ENCODE measurements at regions not wholly inside any gene's neighbourhood (a gene's known extent, or its start where the extent isn't known, plus 50 kb on each side); places are given as distances from the start of the nearest gene placed in this dataset.
A peak's percentile ranks its signal among the peaks of the same experiment; 100 is the strongest.
"Not testable (repeated sequence)": the region's sequence is repeated elsewhere in the genome, so short reads cannot be mapped to it uniquely, and the experiment has no call there.

DNA sequence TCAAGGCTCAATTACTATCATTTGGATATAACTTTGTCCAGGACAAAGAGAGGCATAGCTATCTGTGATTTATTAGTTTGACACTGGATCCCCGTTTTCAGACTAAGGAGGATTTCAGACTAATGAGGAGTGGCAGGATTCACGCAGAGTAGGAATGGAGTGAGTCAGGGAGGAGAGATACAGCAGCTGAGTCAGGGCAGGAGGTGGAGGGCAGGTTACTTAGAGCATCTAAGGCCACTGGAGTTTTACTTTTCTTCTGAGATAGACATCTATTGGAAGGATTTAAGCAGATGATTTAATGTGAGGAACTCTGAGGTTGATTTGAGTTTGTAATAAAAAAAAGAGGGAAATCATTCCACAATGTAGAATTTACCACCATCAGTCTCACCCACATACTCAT lies 110.6 kb downstream of the RPIA start:
- not testable (repeated sequence) for DNase-seq

DNA sequence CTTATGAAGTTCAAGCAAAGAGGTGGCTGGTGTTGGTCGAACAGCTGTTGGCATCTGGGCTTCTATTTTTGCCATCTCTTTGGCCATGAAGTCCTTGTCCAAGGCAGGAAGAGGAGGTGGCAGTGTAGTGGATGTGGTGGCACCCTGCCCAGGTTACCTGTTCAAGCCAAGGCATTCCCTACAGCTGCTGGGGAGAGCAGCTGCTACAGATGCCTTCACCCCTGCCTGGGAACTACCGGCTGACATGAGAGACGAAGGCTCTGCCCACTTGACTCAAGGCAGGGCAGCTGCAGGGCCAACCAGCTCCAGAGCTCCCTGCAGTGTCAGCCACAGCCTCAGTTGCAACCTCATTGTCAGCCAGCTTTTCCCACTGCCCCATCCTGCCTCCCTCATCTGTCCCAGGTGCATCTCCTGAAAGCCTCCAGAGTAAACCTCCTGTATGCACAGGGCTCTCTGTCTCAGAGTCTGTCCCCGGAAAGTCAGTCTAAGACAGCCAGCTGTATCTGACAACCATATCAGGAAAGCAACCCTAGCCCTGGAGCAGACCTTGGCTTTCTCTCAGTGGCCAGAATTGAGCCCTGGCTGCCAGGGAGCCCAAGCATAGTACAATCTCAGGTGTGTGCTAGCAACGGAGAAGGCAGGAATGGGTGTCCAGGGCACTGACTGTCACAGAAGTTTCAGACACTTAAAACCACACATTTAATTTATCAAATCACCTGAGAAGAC lies 115.9 kb downstream of the RPIA start:
- DNase-seq = no peak

DNA sequence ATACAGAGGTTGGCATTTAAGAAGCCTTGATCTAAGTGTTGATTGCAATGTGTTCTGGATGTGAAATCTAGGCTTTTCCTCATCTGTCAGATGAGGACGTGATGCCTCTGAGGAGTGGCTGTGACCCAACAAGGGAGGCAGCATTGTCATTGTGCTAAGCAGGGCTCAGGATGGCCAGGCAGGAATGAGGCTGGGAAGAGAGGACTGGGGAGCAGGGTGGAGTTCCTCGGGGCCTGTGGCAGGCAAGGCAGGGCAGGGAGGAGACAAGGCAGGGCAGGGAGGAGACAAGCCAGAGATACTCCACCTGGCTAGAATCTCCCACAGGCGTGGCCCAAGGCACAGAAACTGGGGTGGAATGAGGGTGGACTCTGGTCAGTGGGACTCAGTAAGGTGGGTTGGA lies 116.6 kb downstream of the RPIA start:
- no peak for DNase-seq

DNA sequence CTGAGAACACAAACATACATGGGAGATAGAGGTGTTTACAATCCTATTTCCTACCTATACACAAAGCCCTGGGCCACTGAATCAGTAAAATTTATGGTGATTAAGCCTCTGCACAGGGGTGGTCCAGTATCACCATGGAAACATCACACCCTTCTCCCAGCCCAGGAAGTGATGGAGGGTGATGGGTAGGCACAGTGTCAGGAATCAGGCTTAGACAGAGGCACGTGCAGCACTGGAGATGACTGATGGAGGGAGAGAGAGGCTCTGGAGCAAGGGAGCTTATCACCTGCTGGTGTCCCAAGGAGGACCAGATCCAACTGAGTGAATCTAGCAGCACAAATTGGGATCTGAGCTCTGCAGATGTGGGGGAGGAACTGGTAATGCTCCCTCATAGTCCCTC lies 117.2 kb downstream of the RPIA start:
- DNase-seq = no peak

DNA sequence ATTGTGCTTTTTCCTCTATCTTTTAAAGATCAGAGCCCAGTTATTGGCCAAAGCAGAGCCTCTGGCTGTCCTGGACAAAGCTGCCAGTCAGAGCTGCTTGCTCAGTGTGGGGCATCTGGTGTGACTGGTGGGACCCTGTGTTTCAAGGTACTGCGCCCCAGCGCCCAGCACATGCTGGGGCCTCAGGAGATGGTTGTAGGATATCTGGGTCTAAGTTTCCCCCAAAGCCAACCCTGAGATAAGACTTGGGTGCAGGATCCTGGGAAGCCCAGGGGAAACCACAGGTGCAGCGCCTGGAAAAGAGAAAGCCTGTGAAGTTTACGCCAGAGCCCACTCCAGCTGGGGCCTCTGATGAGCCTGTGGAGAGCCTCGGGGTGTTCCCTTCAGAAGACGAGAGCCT lies 117.7 kb downstream of the RPIA start:
- DNase-seq = no peak

DNA sequence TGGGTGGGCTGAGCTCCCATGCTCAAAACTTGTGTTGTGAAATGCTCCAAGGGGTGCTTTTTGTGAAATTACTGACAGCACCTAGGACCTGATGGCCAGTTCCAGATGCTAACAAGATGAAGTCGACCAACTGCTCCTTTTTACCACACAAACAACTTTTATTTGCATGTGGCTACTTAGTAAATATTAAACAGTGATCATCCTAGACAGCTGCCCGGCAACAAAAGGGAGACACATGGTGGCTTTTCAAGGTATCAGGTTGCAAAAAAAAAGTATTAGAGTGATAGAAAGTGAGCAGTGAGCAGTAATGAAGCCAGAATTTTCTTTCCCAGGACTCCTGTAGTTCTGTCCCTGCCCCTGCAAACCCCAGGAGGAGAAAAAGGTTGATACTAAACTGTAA lies 118.5 kb downstream of the RPIA start:
- no peak for DNase-seq

DNA sequence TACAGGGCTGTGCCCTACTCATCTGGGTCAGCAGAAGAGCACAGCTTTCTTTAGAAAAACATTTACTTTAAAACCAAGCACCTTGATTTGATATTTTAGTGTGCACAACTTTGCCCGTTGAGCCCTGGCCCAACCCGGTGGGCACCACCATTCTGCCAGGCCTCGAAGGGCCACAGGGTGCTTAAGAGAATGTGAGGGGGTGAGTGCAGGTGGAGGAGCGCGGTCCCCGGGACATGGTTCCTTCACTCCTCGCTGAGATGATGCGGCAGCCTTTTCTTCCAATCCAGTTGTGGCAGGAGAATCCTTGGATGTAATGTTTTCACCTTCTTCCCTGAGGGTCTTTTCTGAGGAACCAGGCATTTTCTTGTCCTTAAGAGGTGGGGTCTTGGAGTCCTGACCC lies 119.0 kb downstream of the RPIA start:
- no peak for DNase-seq

DNA sequence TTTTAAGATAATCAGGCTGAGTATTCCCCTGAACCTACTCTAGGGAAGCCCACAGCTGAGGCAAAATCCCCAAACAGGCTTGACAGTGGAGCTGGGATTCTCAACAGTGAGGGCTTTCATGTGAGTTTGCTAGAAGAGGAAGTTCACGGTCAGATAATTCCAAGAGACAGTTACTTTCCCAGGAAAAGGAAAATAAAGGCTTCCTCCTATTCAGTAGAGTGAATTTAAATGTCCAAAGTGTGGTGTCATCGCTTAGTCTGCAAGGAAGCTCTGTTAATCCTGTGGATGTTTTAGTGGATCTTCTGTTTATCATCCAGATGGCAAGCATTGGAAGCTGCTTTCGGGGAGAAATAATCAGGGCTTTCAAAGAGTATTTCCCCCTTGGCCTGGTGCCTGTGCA lies 119.8 kb downstream of the RPIA start:
- DNase-seq = no peak

DNA sequence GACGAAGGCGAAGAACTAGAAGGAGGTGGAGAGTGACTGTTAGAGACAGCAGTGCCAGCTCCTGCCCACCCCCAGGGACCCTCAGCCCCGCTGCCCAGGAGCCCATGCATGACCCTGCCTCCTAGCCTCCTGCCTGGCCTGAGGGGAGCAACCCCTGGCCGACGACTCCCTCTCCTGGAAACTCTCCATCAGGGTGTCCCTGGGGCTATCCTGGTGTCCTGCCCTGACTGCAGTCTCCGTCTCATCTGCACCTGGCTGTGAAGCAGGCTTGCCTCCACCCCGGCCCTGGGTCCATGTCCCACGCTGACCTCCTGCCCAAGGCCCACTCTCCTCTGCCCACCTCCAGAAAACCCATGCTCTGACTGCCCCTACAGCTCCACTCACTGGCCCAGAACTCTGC lies 120.2 kb downstream of the RPIA start:
- no peak for DNase-seq

DNA sequence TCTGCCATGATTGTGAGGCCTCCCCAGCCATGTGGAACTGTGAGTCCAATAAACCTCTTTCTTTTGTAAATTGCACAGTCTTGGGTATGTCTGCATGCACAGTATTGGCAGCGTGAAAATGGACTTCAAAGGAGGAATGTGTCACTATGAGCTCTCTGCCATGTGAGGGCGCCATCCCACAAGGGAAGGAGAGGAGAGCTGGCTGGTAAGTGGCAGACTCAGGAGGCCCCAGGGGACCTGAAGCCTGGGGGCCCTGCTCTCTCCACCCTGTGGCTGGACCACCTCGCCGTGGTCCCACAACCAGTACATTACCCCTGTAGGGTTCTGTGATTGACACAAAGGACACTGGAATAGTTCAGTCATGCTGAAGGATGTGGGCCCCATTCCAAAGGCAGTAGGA lies 122.1 kb downstream of the RPIA start:
- DNase-seq = no peak

DNA sequence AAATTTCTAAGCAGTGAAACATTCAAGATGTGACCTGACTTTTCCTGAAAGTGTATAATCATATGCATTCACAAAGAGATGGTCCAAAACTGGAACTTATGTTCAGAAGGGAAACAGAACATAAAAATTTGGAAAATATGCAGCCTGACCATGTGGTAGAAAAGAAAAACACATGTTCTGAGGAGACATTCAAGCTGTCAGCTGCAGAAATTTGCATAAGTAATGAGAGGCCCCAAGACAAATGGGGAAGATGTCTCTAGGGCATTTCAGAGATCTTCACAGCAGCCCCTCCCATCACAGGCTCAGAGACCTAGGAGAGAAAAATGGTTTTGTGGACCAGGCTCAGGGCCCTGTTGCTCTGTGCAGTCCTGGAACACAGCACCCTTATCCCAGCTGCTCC lies 123.8 kb downstream of the RPIA start:
- no peak for DNase-seq

DNA sequence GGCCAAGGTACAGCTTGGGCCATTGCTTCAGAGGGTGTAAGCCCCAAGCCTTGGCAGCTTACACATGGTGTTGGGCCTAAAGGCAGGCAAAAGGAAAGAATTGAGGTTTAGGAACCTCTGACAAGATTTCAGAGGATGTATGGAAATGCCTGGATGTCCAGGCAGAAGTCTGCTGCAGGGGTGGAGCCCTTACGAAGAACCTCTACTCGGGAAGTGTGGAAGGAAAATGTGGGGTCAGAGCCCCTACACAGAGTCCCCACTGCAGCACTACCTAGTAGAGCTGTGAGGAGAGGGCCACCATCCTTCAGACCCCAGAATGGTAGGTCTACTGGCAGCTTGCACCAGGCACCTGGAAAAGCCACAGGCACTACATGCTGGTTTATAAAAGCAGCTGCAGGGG lies 124.2 kb downstream of the RPIA start:
- DNase-seq = no peak

DNA sequence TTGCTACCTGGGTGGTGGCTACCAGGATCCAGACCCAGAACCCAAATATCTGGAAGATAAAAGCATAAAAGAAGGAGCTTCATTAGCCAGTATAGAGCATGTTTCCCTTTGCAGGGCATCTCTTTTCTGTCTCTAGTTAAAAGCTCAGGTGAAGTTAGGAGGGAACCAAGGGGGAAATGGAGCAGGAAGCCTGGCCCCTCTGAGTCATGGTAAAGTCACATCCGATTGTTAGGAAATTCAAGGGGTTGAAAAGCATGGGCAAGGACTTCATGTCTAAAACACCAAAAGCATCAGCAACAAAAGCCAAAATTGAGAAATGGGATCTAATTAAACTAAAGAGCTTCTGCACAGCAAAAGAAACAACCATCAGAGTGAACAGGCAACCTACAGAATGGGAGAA lies 126.9 kb downstream of the RPIA start:
- DNase-seq = no peak

DNA sequence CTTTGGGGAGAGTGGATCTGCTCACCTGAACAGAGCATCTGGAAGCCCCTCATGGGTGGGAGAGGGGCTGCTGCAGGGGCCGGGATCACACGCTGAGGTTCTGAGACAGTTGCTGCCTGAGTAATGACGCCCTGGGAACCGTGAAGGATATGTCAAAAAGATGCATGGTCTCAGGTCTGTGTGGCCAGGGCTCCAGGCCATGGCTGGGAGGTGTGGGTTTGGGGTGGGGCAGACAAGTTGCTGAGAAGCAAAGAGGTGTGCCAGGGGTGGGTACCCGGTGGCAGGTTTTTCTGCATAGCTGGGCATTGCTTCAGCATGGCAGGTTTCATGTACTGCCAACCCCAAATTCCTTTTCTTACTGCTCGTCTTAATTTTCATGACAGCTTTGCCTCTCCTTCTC lies 133.5 kb downstream of the RPIA start:
- no peak for DNase-seq

DNA sequence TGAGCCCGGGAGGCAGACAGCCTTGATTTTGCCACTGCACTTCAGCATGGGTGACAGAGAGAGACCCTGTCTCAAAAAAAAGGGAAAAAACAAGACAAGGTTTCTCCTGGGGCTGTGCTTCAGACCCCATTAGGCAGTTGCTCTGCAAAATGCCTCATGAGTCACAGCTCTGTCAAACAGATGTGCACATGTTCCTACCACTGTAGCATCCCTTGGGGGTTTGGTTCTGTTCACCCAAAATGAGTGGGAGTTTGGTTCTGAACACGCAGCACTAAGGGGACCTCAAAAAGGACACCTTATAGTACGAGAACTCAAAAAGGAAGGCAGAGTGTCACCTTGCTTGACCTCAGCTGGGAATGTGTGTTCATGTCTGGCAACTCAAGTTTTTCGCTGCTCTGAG lies 134.9 kb downstream of the RPIA start:
- no peak for DNase-seq

DNA sequence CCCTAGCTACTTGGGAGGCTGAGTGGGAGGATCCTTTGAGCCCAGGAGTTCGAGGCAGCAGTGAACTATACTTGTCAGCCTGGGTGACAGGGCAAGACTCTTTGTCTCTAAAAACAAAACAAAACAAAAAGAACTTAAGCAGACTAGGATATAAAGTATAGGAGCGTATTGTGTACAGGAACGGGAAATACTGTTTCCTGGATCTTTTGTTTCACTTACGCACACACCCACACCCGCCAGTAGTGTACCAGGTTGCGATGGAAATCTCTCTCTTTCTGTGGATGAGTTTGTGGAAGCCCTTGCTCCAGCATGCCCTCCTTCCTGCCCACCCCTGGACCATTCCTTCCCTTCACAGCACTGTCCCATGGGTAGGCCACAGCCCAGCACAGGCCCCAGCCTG lies 136.3 kb downstream of the RPIA start:
- no peak for DNase-seq

DNA sequence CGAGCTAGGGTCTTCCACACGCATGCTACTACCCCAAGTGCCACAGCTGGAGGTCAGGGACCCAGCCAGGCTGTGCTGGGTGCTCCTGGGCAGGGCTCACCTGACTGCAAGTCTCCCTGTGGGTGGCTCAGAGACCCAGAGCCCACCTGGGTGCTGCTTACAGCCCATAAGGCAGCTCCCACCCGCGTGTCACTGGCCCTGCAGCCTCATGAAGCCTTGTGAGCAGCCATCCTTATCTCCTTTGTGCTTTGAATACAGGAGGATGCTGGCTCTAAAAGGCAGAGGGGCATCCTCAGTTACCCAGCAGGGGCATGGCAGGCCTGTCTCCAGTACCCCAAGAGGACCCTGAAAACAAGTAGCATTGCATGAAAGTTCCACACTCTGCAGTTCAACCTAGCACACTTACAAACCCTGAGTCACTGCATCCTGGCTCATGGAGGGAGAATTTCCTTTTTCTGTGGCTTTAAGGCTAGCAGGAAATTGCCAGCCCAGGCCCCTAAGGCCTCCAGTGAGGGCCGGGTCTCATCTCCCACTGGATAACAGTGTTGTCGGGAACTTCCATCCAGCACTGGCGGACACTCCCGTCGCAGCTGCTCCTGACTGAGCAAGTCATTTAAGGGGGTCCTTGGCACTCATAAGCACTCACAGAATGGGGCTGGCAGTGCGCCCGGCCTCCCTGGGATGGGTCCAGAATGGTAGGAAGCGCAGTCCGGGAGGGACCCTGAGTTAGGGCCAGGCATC lies 137.1 kb downstream of the RPIA start:
- no peak for DNase-seq

DNA sequence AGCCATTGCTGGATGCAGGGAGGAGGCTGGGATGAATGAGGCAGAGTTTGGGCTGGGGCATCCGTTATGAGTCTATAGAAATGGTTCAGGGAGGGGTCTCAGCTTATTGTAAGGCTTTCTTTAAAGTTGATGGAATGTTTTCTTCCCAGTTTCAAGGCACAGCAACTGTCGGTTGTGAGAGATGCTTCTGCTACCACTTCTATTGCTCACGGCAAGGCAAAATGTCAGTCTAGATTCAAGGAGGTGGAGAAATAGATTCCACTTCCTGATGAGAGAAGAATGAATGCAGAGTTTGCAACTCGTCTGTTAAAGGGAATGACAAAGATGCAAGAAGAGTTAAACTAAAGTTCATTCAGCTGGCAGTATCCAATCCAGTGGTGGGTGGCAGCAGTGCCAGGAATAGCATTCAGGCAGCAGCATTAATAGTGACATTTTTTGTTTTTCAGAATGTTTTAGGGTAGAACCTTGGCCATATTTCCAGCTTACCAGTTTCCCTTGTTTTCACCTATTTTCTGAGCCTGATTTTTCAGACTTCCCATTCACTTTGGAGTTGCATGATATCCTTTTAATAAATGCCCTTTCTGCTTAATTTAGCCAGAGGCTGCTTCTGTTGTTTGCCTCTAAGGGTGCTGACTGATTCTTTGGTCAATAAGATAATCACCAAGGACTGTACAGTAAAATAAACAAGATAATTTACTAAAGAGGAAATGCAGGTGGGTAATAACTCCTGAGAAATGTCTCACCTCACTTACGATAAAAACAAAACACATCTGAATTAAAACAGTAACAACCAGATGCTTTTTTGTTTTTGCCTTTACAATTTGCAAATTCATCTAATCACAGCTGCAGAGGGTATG lies 138.4 kb downstream of the RPIA start:
- DNase-seq = no peak

DNA sequence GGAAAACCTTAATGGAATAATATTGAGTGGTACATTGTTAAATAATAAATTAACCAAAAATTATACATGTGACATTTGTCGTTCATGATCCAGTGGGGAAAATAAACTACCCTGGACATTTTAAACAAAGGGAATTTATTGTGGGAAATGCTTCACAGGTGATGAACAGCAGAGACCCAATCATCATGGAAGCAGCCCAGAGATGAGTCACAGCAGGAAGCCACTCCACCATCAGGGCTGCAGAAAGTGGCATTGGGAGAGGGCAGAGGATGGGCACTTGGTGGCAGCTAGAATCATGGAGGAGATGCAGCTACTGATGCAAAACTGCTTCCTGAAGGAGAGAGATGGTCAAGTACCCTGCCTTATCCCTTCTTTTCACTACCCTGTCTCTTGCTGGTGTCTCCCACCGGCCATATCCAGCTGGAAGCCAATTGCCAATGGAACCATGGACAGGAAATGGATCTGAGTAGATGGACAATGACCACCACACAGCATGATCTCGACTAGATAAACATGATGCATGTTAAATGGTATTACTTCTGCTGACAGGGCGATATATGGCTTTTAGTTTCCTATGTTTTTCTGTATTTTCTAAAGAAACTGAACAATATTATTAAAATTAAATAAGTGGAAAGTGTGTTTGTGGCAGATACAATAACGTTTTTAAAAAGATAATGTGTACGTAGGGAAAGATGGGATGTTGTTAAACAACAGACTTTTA lies 139.8 kb downstream of the RPIA start:
- DNase-seq = no peak

DNA sequence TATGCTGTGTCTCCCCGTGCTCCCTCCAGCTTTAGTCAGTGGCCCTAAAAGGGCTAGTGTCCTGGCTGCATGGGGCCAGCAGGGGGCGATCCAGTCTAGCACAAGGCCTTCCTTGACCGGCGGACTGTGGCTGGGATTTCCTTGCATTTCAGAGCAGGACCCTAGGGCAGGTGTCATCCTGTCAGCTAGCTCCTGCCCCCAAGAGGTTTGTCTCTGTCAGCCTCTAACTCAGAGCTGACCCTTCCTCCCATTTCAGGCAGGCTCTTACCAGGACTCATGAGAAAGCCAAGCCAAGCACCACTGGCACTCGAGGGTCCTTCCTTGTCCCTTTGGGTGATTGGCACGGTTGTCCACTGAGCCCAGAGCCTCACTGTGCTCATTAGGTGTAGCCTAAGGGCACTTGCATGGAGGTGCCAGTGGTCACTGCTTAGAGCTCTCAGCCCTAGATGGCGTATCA lies 140.3 kb downstream of the RPIA start:
- DNase-seq = peak; percentile 78

DNA sequence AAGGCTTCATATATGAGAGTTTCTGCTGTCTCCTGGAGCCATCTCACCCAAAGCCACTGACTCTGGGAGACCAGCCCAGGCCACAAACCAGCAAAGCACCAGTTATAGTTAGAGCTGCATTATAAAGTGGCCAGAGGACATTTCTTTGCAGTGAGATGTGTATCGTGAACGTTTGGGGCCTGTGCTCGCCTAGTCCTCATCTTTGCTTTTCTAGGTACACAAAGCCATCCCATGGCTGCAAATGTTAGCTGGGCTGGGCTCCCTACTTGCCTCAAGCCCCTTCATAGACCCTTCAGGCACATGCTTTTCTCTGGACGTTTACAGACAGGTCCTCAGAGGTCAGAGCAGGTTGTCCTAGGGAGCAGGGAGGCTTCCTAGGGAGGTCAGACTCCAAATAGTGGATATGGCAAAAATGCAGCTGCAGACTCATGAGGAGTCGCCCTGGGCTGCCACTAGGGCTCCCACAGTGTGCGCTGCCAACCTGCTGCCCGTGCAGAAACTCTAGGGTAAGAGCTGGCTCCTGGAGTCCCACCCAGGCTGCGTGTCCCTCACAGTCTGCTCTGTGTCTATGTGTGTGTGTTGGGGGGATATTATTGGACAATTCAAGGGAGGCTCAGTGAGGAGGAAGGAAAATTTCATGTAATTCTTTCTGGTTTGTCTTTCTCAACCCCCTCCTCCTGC lies 141.0 kb downstream of the RPIA start:
- DNase-seq = no peak

DNA sequence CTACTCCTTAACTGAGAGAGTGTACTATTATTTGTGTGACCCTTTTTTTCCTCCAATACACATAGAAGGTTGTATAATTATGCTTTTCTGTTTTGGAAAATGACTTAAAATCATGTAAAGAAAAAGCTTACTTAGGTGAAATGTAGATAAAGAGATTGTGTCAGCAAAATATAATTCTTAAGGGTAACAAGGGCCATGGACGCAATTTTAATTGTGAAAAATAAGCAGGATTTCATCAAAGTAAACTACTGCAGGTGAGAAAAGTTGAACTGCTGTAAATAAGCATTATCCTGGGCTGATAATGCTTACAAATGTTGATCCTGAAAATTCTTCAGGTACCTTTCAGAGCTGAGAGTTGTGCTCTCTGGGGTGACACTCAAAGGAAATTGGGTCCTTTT lies 141.5 kb downstream of the RPIA start:
- DNase-seq = no peak

DNA sequence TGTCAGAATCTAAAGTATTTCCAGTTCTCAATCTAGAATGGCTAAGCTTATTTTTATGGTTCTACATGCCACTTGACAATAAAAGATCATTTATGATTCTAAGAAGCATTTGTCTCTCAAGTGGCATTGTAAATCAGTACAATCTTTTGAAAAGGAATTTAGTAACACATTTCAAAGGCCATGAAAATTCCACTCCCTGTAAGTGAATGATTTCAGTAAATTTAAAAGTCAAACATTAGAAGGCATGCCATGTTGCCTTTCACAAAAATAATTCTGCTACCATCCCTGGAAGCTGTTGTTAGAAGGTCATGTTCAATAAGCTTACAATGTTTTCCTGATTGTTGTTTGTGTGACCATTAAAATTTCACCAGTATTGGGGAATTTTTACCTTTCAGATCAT lies 142.9 kb downstream of the RPIA start:
- no peak for DNase-seq

Data from activated CD8-positive, alpha-beta memory T cell treated with anti-CD3 and anti-CD28 coated beads, Interleukin-2, amount 50 U/mL, for 48 hours (primary cell).